Activated CD4-positive, alpha-beta T cell treated with anti-CD3 and anti-CD28 coated beads, Interleukin-2, amount 10 ng/mL, durations not matched to agents 7 days and 5 days (primary cell): ENCODE measurements at regions not wholly inside any gene's neighbourhood (a gene's known extent, or its start where the extent isn't known, plus 50 kb on each side); places are given as distances from the start of the nearest gene placed in this dataset.

Experiments
- CTCF ChIA-PET: fragments of 350-600 bp; sonication (Branson Sonifier 250); formaldehyde crosslinking; loops from one replicate; lab custom pipeline; 2021; ENCODE audit warnings: antibody characterized with exemption; lab: Charles Lee
- POLR2A ChIA-PET: fragments of 350-600 bp; sonication (Branson Sonifier 250); formaldehyde crosslinking; loops from one replicate; lab custom pipeline; 2021; ENCODE audit warnings: antibody characterized with exemption; lab: Charles Lee
- DNase-seq: peaks from one replicate; pipeline ENCODE4 v3.0.0-alpha.2; 2020
- H3K27ac Mint-ChIP-seq: one replicate; pipeline ENCODE4 v1.8.0; 2021; ENCODE audit warnings: mild to moderate bottlenecking, moderate library complexity, mixed read lengths
- H3K27me3 Mint-ChIP-seq: one replicate; pipeline ENCODE4 v1.8.0; 2021; ENCODE audit warnings: mixed read lengths
- H3K36me3 Mint-ChIP-seq: one replicate; pipeline ENCODE4 v1.8.0; 2021; ENCODE audit warnings: low read depth, mixed read lengths
- H3K4me1 Mint-ChIP-seq: one replicate; pipeline ENCODE4 v1.8.0; 2021; ENCODE audit warnings: mixed read lengths
- H3K4me3 Mint-ChIP-seq: one replicate; pipeline ENCODE4 v1.8.0; 2021; ENCODE audit warnings: mild to moderate bottlenecking, moderate library complexity, mixed read lengths
- H3K9me3 Mint-ChIP-seq: one replicate; pipeline ENCODE4 v1.8.0; 2021; ENCODE audit warnings: mixed read lengths

DNA sequence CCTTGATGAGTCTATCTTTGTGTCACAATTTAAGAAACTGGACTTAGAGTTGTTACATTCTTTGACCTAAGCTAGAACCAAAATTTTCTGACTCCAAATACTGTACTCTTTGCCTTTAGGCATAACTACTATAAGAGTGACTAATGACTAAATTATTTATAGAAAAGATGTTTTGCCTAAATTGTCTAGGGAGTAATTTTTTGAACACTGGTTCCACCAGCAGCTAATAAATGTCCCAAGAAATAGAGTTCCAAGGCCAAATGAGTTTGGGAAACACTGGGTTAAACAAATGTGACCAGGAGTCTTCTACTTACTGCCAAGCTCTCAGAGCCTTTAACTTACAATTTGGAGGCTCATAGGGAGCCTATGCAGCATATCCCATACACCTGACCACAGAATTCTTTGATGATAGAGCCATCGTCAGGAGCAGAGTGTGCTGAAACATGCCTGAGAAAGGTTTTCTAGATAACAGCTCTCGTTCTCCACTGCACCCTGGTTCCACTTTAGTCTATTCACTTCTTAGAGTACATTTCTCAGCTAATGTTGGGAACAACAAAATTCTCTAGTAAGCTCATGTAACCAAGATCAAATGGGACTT is 215.9 kb upstream of the HMGA2 start:
- Mint-ChIP-seq H3K27ac (no peak overlapping the region), H3K4me3 (no peak overlapping the region), H3K9me3 (no peaks in the 10 kb centered on the region), H3K4me1 (no peaks in the 10 kb centered on the region), H3K36me3 (no peaks in the 10 kb centered on the region), H3K27me3 (peaks cover 4% of the 10 kb centered on the region)
- ChIA-PET CTCF (no interaction called here), POLR2A (no interaction called here)
- DNase-seq, result no peak

DNA sequence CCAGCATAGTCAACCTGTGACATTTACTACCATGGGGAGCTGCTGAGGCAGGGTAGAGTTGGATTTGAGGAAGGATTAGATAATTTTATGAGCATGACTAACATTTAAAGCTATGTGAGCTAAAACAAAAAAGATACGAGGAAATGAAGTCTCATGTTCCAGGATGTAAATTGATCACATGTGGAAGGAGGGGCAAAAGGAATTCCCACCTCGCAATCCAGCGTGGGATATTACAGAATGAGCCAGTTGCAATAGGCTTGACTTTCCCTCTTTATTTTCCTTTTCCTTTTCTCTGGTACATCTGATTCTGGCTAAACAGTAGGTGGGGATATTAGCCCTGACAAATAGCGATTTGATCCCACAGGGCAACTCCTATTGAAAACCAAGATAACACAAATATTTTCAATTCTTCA is 214.9 kb upstream of the HMGA2 start:
- CTCF ChIA-PET, result interaction anchor here (0.6 kb wide), 1 partner anchor 232 kb away, joined by 3 read pairs; no protein-coding TSS in a partner anchor
- DNase-seq, result no peak
- no peak overlapping the region for H3K4me3 Mint-ChIP-seq
- H3K27ac Mint-ChIP-seq, result no peak overlapping the region
- peaks cover 4% of the 10 kb centered on the region for H3K27me3 Mint-ChIP-seq
- H3K36me3 Mint-ChIP-seq, result no peaks in the 10 kb centered on the region
- no peaks in the 10 kb centered on the region for H3K4me1 Mint-ChIP-seq
- POLR2A ChIA-PET, result no interaction called here
- H3K9me3 Mint-ChIP-seq, result no peaks in the 10 kb centered on the region

DNA sequence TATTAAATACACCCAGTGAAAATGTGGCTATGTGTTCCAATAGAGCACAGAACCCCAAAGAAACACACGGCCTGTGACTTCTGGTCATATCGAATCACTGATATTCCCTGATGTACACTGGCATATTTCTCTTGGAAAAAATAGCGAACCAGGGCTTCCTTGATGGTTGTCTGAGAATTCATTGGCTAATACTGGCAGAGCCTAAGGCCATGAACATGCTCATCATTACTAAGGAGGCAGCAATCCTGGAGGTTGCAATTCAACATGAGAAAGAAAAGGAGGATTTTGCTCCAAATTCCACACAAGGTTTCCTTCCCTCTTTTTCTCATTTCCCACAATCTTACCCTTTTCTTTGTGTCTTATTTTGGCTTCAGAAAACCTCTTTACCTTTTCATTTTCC is 212.9 kb upstream of the HMGA2 start:
- H3K9me3 Mint-ChIP-seq, result no peaks in the 10 kb centered on the region
- peaks cover 1% of the 10 kb centered on the region for H3K27me3 Mint-ChIP-seq
- no peak overlapping the region for H3K4me3 Mint-ChIP-seq
- CTCF ChIA-PET, result no interaction called here
- no peaks in the 10 kb centered on the region for H3K36me3 Mint-ChIP-seq
- POLR2A ChIA-PET, result no interaction called here
- no peak for DNase-seq
- no peak overlapping the region for H3K27ac Mint-ChIP-seq
- H3K4me1 Mint-ChIP-seq, result no peaks in the 10 kb centered on the region

DNA sequence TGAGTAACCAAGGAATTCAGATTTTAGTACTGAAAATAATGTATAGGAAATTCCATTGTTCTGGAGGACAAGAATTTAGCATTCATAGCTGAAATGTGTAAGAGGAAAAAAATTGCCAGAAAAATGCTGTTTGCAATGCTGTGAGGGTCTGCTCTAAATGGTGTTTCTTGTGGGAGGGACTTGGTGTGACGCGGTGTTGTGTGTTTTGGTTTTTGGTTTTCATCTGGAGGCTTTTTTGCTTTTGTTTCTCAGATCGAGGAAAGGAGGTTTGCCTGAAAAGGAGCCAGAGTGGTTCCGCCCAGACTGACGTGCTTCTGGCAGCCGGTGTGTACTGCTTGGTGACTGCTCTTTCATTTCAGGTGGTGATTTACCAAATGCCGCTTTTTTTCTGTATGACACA is 211.8 kb upstream of the HMGA2 start:
- ChIA-PET POLR2A (no interaction called here), CTCF (no interaction called here)
- Mint-ChIP-seq H3K27ac (no peak overlapping the region), H3K36me3 (no peaks in the 10 kb centered on the region), H3K4me1 (no peaks in the 10 kb centered on the region), H3K9me3 (no peaks in the 10 kb centered on the region), H3K27me3 (no peaks in the 10 kb centered on the region), H3K4me3 (no peak overlapping the region)
- DNase-seq, result no peak

DNA sequence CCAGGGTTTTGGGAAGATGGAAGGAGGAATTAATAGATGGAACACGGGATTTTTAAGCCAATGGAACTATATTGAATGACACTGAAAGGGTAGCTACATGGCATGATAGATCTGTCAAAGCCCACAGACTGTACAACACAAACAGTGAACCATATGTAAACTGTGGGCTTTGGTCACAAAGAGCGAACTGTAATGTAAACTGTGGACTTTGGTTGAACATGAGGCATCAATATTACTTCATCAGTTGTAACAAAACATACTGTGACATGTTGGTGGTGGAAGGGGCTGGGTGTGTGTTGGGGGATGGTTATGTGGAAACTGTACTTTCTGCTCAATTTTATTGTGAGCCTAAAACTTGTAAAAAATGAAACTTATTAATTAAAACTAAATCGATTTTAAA is 210.6 kb upstream of the HMGA2 start:
- Mint-ChIP-seq H3K27me3 (no peaks in the 10 kb centered on the region), H3K27ac (no peak overlapping the region), H3K36me3 (no peaks in the 10 kb centered on the region), H3K9me3 (no peaks in the 10 kb centered on the region), H3K4me3 (no peak overlapping the region), H3K4me1 (no peaks in the 10 kb centered on the region)
- CTCF ChIA-PET, result no interaction called here
- POLR2A ChIA-PET, result no interaction called here
- no peak for DNase-seq

DNA sequence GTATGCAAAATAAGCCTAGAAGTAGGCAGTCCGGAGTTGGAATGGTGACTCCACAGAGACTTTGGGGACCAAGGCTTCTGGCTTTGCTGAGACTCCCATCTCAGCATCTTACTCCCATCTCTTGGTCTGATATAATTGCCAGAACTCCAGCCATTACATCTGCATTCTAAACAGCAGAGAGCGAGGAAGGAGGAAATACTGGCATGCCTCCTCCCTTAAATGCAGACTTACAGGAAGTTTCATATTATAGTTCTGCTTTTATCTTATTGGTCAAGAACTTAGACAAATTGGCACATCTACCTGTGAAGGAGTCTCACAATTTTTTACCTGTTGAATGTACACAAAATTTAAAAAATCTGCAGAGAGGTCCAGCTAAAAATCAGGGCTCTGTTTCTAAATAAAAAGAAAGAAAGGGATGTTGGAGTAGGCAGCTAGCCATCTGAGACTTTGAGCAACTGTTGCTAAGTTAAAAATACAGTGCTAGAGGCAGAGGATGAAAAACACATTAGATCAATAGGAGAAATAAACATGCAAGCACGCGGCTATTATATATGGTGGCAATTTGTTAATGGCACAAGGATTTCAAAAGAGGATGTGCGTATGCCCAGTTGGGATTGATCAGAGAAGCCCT is 209.9 kb upstream of the HMGA2 start:
- Mint-ChIP-seq H3K27ac (no peak overlapping the region), H3K9me3 (no peaks in the 10 kb centered on the region), H3K4me3 (no peak overlapping the region), H3K4me1 (no peaks in the 10 kb centered on the region), H3K27me3 (no peaks in the 10 kb centered on the region), H3K36me3 (no peaks in the 10 kb centered on the region)
- POLR2A ChIA-PET, result no interaction called here
- no peak for DNase-seq
- CTCF ChIA-PET, result no interaction called here

DNA sequence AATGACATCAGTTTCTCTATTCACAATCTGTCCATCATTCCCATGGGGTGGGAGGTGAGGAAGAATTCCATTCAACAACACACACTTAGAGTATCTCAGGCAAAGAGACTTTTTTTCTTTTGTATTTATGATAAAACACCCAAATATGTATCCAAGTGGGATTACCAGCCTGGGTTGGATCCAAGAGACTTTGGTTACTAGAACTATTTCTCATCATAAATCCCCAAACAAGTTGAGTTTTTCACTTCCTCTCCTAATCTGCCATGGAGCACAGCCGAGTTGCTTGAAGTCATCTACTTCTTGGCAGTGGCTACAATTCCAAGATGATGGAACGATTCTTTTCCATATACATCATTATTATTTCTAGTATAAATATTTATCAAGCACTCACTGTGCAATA is 209.2 kb upstream of the HMGA2 start:
- Mint-ChIP-seq H3K4me3 (no peak overlapping the region), H3K27me3 (no peaks in the 10 kb centered on the region), H3K9me3 (no peaks in the 10 kb centered on the region), H3K36me3 (no peaks in the 10 kb centered on the region), H3K27ac (no peak overlapping the region), H3K4me1 (no peaks in the 10 kb centered on the region)
- no peak for DNase-seq
- ChIA-PET CTCF (no interaction called here), POLR2A (no interaction called here)

DNA sequence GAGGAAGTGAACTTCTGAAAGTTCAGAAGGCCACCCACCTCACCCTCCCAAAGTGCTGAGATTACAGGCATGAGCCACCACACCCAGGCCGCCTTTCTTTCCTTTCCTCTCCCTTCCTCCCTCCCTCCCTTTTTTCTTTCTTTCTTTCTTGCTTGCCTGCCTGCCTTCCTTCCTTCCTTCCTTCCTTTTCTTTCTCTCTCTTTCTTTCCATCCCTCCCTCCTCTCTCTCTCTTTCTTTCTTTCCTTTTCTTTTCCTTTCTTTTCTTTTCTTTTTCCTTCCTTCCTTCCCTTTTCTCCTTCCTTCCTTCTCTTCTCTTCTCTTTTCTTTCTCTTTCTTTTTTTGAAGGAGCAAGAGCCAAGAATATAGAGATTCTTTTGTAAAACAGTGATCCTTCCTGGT is 208.3 kb upstream of the HMGA2 start:
- no peaks in the 10 kb centered on the region for H3K36me3 Mint-ChIP-seq
- no peaks in the 10 kb centered on the region for H3K27me3 Mint-ChIP-seq
- no peaks in the 10 kb centered on the region for H3K9me3 Mint-ChIP-seq
- ChIA-PET POLR2A (no interaction called here), CTCF (no interaction called here)
- no peak for DNase-seq
- H3K4me1 Mint-ChIP-seq, result no peaks in the 10 kb centered on the region
- no peak overlapping the region for H3K4me3 Mint-ChIP-seq
- H3K27ac Mint-ChIP-seq, result no peak overlapping the region

DNA sequence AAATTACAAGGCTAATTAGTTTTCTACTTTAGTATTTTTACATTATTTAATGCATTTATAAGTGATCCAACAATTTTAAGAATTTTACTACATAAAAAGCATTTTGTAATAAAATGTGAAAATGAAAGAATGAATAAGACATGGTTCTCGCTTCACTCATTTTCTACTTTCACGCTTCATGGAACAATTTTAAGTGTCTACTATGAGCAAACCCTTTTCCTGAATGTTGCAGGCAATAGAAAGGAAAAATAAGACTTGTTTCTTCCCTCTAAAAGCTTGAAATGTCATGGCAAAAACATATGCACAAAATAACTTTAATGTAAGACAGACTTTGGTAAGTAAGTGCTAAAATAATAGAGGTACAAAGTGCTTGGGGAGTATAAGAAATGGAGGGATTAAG is 205.7 kb upstream of the HMGA2 start:
- no peak overlapping the region for H3K27ac Mint-ChIP-seq
- POLR2A ChIA-PET, result no interaction called here
- H3K9me3 Mint-ChIP-seq, result no peaks in the 10 kb centered on the region
- no peaks in the 10 kb centered on the region for H3K4me1 Mint-ChIP-seq
- H3K27me3 Mint-ChIP-seq, result peaks cover 7% of the 10 kb centered on the region
- no peaks in the 10 kb centered on the region for H3K36me3 Mint-ChIP-seq
- CTCF ChIA-PET, result interaction anchor here (1.0 kb wide), 1 partner anchor 58 kb away, joined by 3 read pairs; no protein-coding TSS in a partner anchor
- no peak overlapping the region for H3K4me3 Mint-ChIP-seq
- no peak for DNase-seq

DNA sequence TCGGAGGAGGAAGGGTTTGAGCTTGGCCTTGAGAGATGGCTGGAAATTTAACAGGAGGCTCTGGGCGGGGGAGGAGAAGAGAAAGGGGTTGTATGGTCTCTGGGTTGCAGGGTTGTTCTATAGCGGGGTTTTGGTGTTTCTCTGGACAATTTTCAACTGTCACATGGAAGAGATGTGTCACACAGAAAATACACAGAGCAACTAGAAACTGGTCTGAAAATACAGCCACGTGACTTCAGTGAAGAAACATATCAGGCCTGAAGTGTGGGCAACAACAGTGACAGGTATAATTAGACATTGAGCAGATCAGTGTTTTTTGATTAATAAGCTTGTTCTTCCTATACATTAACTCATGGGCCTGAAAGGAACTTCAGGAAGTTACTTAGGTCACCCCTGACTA is 205.3 kb upstream of the HMGA2 start:
- no peaks in the 10 kb centered on the region for H3K36me3 Mint-ChIP-seq
- no peak overlapping the region for H3K4me3 Mint-ChIP-seq
- no peaks in the 10 kb centered on the region for H3K9me3 Mint-ChIP-seq
- ChIA-PET CTCF (interaction anchor here (1.0 kb wide), 1 partner anchor 58 kb away, joined by 3 read pairs; no protein-coding TSS in a partner anchor), POLR2A (no interaction called here)
- H3K27ac Mint-ChIP-seq, result no peak overlapping the region
- H3K4me1 Mint-ChIP-seq, result no peaks in the 10 kb centered on the region
- no peak for DNase-seq
- peaks cover 7% of the 10 kb centered on the region for H3K27me3 Mint-ChIP-seq

DNA sequence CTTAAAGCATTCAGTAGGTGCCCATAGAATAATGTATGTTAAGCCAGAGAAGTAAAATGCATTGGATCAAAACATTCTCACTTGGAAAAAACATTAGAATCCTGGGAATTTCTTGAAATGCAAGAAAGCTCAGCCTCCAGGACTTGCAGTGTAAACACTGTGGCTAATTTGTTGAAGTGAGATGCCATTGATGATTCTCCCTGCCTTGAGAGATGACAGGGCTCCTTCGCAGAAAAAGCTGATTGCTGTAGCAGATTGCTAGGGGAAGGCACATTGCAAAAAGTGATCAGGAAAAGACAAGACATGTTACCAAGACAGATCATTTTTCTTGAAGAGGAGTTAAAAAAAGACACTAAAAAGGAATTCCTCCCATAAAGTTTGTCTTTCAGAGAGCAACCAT is 204.2 kb upstream of the HMGA2 start:
- CTCF ChIA-PET, result no interaction called here
- no peak overlapping the region for H3K4me3 Mint-ChIP-seq
- H3K36me3 Mint-ChIP-seq, result no peaks in the 10 kb centered on the region
- H3K4me1 Mint-ChIP-seq, result no peaks in the 10 kb centered on the region
- peaks cover 7% of the 10 kb centered on the region for H3K27me3 Mint-ChIP-seq
- POLR2A ChIA-PET, result no interaction called here
- DNase-seq, result no peak
- H3K27ac Mint-ChIP-seq, result no peak overlapping the region
- H3K9me3 Mint-ChIP-seq, result no peaks in the 10 kb centered on the region

DNA sequence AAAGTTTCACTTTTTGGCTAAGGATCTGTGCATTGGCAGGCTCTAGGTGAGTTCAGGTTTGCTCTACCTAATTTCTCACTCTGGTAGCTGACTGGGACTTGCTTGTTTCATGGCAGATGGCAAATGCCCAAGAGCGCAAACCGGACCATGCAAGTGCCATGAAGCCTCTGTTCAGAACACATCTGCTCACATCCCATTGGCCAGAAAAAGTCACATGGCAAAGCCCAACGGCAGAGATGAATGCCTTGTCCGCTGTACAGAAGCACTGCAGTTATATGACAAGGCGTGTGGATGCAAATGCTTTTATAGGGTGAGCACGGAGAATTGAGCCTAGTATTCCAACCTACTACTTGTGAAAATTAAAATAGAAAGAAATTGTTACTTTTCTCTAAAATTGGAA is 202.2 kb upstream of the HMGA2 start:
- ChIA-PET POLR2A (no interaction called here), CTCF (no interaction called here)
- Mint-ChIP-seq H3K27ac (no peak overlapping the region), H3K27me3 (peaks cover 7% of the 10 kb centered on the region), H3K36me3 (no peaks in the 10 kb centered on the region), H3K4me3 (no peak overlapping the region), H3K9me3 (no peaks in the 10 kb centered on the region), H3K4me1 (no peaks in the 10 kb centered on the region)
- DNase-seq, result no peak

DNA sequence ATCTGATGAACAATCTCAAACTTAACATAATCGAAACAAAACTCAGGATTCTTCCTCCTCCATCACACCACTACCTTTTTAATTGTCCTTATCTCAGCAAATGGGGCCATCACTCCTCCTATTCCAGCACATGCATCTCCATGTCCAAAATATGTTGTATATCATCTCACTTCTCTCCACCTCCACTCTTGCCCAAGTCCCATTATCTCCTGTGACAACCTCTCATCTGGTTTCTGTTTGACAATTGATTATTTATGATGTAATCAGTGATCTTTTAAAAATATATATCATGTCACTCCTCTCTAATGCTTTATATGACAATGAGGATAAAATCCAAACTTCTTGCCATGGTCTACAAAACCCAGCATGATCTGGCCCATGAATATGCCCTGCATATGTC is 200.8 kb upstream of the HMGA2 start:
- no peaks in the 10 kb centered on the region for H3K4me1 Mint-ChIP-seq
- no peaks in the 10 kb centered on the region for H3K36me3 Mint-ChIP-seq
- H3K27me3 Mint-ChIP-seq, result peaks cover 7% of the 10 kb centered on the region
- H3K27ac Mint-ChIP-seq, result no peak overlapping the region
- DNase-seq, result no peak
- POLR2A ChIA-PET, result no interaction called here
- H3K4me3 Mint-ChIP-seq, result no peak overlapping the region
- no peaks in the 10 kb centered on the region for H3K9me3 Mint-ChIP-seq
- CTCF ChIA-PET, result no interaction called here

DNA sequence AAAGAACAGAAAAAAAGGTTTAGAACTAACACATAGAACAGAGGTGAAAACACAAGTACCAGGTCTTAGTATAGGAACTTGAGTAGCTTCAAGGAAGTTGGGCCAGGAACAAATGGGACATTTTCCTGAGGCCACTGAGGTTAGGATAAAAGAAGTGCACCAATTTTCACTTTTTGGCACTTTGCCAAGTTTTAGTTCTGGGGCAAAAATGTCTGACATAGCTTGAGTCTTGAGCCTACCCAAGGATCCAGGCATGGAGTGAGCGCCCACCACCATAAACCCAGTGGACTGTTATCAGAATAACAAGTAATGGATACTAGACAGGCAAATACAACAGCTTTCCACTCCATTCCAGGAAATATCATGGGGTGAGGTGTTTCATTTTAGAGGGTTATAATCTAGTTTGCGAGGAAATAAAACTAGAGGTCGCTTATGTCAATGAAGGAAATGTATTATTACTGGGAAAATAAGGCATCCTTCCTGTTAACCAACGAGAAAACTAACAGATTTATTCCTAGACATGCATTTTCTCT is 199.7 kb upstream of the HMGA2 start:
- Mint-ChIP-seq H3K27me3 (peaks cover 7% of the 10 kb centered on the region), H3K4me1 (no peaks in the 10 kb centered on the region), H3K36me3 (no peaks in the 10 kb centered on the region), H3K27ac (no peak overlapping the region), H3K4me3 (no peak overlapping the region), H3K9me3 (no peaks in the 10 kb centered on the region)
- no peak for DNase-seq
- ChIA-PET CTCF (interaction anchor here (0.6 kb wide), 1 partner anchor 537 kb away, joined by 3 read pairs; no protein-coding TSS in a partner anchor), POLR2A (no interaction called here)
